Panc1 (cell line): ENCODE measurements at regions not wholly inside any gene's neighbourhood (a gene's known extent, or its start where the extent isn't known, plus 50 kb on each side); places are given as distances from the start of the nearest gene placed in this dataset.

Source experiments
- ATAC-seq: fragments of 200-7000 bp; cut with Tn5 transposase; 2 replicates; pipeline ENCODE4 v1.9.1; 2020; ENCODE audit warnings: mild to moderate bottlenecking, moderate library complexity
- BruUV-seq: library from RNA; stranded (reverse); fragments of 400-500 nt; replicated peaks from 2 replicates; lab custom pipeline; 2021; lab: Mats Ljungman, UMichigan
- CTCF ChIA-PET: fragments of 300-600 bp; sonication (Branson Sonifier 250); formaldehyde crosslinking; loops from one replicate; lab custom pipeline; 2022; ENCODE audit warnings: antibody characterized with exemption; lab: Charles Lee
- POLR2A ChIA-PET: fragments of 300-600 bp; sonication (Branson Sonifier 250); formaldehyde crosslinking; loops from one replicate; lab custom pipeline; 2022; ENCODE audit warnings: antibody characterized with exemption; lab: Charles Lee
- DNase-seq: peaks from one replicate; pipeline ENCODE4 v3.0.0-alpha.2; 2010; ENCODE audit warnings: low read depth, low spot score
- H3K27ac ChIP-seq: 2 replicates; pipeline ENCODE4 v1.5.1; 2011; ENCODE audit warnings: mild to moderate bottlenecking, low read length, inconsistent platforms
- H3K27me3 ChIP-seq: fragments of 200-500 bp; sonication (Bioruptor generic); 2 replicates; pipeline ENCODE4 v1.6.0; 2014; ENCODE audit warnings: low read length, inconsistent platforms; ENCODE audit not compliant: control insufficient read depth, insufficient read depth
- H3K36me3 ChIP-seq: fragments of 200-500 bp; sonication (Bioruptor generic); 2 replicates; pipeline ENCODE4 v1.5.1; 2014; ENCODE audit warnings: inconsistent platforms, mild to moderate bottlenecking, low read length, moderate library complexity; ENCODE audit not compliant: control insufficient read depth, insufficient read depth
- H3K4me1 ChIP-seq: 2 replicates; pipeline ENCODE4 v1.5.1; 2011; ENCODE audit warnings: inconsistent platforms, mild to moderate bottlenecking, low read length, moderate library complexity; ENCODE audit not compliant: control insufficient read depth, insufficient read depth
- H3K4me3 ChIP-seq, 2 experiments: 2 replicates each; pipeline ENCODE4 v1.5.1; 2011 to 2012; ENCODE audit warnings: low read depth in 2 of 2, low read length in 2 of 2, mild to moderate bottlenecking in 2 of 2, inconsistent platforms in 1 of 2, moderate library complexity in 1 of 2
- H3K9me3 ChIP-seq: fragments of 200-500 bp; sonication (Bioruptor generic); 2 replicates; pipeline ENCODE4 v1.5.1; 2014; ENCODE audit warnings: low read depth, mild to moderate bottlenecking, inconsistent platforms, low read length, moderate library complexity; ENCODE audit not compliant: control insufficient read depth, insufficient read depth
- POLR2AphosphoS5 ChIP-seq: IDR thresholded peaks from 2 replicates; pipeline ENCODE4 v1.6.1; 2012; ENCODE audit warnings: mild to moderate bottlenecking, low read depth, low read length, moderate library complexity
- SIN3A ChIP-seq: IDR thresholded peaks from 2 replicates; pipeline ENCODE4 v1.6.1; 2012; ENCODE audit warnings: low read depth, mild to moderate bottlenecking, low read length, moderate library complexity, borderline replicate concordance; ENCODE audit not compliant: insufficient read depth
- TCF7L2 ChIP-seq: IDR thresholded peaks from 2 replicates; pipeline ENCODE4 v1.6.1; 2011; ENCODE audit warnings: mild to moderate bottlenecking, low read depth, low read length, inconsistent platforms
- in situ Hi-C: cut with HindIII; loops from 2 replicates; pipeline ENCODE4 v1.10.0; 2016; ENCODE audit warnings: low sequenced_read_pairs, low pct_unique_long_range_greater_than_20kb
- intact Hi-C: fragments of 100-400 bp; cut with micrococcal nuclease; formaldehyde crosslinking; loops from one replicate; pipeline ENCODE4 v1.10.0; 2022; ENCODE audit not compliant: unreplicated experiment
- TF ChIP-seq, protein P1 (sequence below), 2 experiments: IDR thresholded peaks; 2 replicates each; pipeline ENCODE4 v1.6.1; 2011 to 2012; ENCODE audit warnings: low read depth in 2 of 2, control low read depth in 1 of 2, low read length in 1 of 2, mild to moderate bottlenecking in 1 of 2, moderate library complexity in 1 of 2; ENCODE audit not compliant: insufficient read depth in 1 of 2
- TF ChIP-seq, protein P2 (sequence below): fragments of 450-650 bp; IDR thresholded peaks from 2 replicates; pipeline ENCODE4 v1.5.1; 2017; ENCODE audit warnings: mild to moderate bottlenecking

DNA sequence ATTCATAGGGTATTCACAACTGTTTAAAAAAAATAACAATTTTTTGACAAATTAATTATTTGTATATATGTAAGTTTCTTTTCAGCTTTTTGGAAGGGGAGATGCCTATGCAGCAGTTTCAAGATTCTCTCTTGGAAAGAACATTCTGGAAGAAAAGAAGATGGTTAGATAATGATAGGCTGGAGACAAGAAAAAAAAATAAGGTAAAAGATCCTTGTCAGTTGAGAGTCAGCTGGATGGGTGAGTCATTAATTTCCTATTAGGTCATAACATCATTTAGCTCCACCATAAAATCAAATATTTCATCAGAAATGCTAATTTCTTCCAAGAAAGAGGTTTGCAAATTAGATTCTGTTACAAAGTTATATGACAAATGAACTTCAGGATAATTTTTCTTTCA lies 880.4 kb downstream of the EPHA7 start:
- in situ Hi-C loops, result no loop called here
- no peaks in the 10 kb centered on the region for H3K36me3 ChIP-seq
- H3K27ac ChIP-seq, result no peak overlapping the region
- intact Hi-C loops, result no loop called here
- ATAC-seq, result no peak
- POLR2A ChIA-PET, result no interaction called here
- TF ChIP-seq SIN3A, result no peak
- TF ChIP-seq POLR2AphosphoS5, result no peak
- TF ChIP-seq TCF7L2, result no peak
- TF ChIP-seq, protein P1, sequence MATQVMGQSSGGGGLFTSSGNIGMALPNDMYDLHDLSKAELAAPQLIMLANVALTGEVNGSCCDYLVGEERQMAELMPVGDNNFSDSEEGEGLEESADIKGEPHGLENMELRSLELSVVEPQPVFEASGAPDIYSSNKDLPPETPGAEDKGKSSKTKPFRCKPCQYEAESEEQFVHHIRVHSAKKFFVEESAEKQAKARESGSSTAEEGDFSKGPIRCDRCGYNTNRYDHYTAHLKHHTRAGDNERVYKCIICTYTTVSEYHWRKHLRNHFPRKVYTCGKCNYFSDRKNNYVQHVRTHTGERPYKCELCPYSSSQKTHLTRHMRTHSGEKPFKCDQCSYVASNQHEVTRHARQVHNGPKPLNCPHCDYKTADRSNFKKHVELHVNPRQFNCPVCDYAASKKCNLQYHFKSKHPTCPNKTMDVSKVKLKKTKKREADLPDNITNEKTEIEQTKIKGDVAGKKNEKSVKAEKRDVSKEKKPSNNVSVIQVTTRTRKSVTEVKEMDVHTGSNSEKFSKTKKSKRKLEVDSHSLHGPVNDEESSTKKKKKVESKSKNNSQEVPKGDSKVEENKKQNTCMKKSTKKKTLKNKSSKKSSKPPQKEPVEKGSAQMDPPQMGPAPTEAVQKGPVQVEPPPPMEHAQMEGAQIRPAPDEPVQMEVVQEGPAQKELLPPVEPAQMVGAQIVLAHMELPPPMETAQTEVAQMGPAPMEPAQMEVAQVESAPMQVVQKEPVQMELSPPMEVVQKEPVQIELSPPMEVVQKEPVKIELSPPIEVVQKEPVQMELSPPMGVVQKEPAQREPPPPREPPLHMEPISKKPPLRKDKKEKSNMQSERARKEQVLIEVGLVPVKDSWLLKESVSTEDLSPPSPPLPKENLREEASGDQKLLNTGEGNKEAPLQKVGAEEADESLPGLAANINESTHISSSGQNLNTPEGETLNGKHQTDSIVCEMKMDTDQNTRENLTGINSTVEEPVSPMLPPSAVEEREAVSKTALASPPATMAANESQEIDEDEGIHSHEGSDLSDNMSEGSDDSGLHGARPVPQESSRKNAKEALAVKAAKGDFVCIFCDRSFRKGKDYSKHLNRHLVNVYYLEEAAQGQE (IDR thresholded peaks at IDR 0.05; ENCODE audit: insufficient read depth in 1 of 2, low read depth in 2 of 2, low read length in 1 of 2), result no peak
- TF ChIP-seq, protein P2, sequence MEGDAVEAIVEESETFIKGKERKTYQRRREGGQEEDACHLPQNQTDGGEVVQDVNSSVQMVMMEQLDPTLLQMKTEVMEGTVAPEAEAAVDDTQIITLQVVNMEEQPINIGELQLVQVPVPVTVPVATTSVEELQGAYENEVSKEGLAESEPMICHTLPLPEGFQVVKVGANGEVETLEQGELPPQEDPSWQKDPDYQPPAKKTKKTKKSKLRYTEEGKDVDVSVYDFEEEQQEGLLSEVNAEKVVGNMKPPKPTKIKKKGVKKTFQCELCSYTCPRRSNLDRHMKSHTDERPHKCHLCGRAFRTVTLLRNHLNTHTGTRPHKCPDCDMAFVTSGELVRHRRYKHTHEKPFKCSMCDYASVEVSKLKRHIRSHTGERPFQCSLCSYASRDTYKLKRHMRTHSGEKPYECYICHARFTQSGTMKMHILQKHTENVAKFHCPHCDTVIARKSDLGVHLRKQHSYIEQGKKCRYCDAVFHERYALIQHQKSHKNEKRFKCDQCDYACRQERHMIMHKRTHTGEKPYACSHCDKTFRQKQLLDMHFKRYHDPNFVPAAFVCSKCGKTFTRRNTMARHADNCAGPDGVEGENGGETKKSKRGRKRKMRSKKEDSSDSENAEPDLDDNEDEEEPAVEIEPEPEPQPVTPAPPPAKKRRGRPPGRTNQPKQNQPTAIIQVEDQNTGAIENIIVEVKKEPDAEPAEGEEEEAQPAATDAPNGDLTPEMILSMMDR, result no peak
- DNase-seq, result no peak
- CTCF ChIA-PET, result no interaction called here
- H3K4me3 ChIP-seq, result no peak overlapping the region
- H3K4me1 ChIP-seq, result no peaks in the 10 kb centered on the region
- no peaks in the 10 kb centered on the region for H3K27me3 ChIP-seq
- no peaks in the 10 kb centered on the region for H3K9me3 ChIP-seq
- BruUV-seq, result no TSS peak

DNA sequence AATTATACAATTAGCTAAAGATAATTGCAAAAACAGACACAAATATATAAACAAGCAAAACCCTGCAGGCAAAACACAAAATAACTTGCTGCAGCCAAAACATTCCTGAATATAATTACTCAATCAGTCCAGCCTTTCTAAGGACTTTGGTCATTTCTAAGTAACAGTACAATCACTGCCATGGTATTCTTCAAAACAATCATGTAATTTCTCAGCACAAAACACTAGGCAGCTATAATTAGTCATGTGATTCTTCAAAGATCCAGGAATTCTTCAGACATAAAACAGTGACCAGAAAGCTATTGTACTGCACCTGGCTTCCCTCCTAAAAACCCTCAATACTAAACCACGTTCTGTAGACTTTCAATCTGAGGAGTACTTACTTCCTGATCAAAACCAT lies 881.1 kb downstream of the EPHA7 start:
- H3K4me1 ChIP-seq, result no peaks in the 10 kb centered on the region
- ATAC-seq (no peak), DNase-seq (no peak)
- no peaks in the 10 kb centered on the region for H3K9me3 ChIP-seq
- intact Hi-C loops (no loop called here), in situ Hi-C loops (no loop called here)
- no peak for TF ChIP-seq TCF7L2
- TF ChIP-seq, protein P1 (IDR thresholded peaks at IDR 0.05; ENCODE audit: insufficient read depth in 1 of 2, low read depth in 2 of 2, low read length in 1 of 2), result no peak
- TF ChIP-seq, protein P2, result no peak
- no peak for TF ChIP-seq POLR2AphosphoS5
- no peak for TF ChIP-seq SIN3A
- H3K27ac ChIP-seq, result no peak overlapping the region
- H3K36me3 ChIP-seq, result no peaks in the 10 kb centered on the region
- CTCF ChIA-PET, result no interaction called here
- POLR2A ChIA-PET, result no interaction called here
- no peaks in the 10 kb centered on the region for H3K27me3 ChIP-seq
- no peak overlapping the region for H3K4me3 ChIP-seq
- no TSS peak for BruUV-seq
